BE2C (cell line): ENCODE measurements at regions not wholly inside any gene's neighbourhood (a gene's known extent, or its start where the extent isn't known, plus 50 kb on each side); places are given as distances from the start of the nearest gene placed in this dataset.

ENCODE experiments used
- DNase-seq: peaks from one replicate; pipeline ENCODE4 v3.0.0-alpha.2; 2020
- H3K27me3 ChIP-seq: fragments of 250-450 bp; sonication (Bioruptor Pico); 2 replicates; pipeline ENCODE4 v1.5.1; 2020; ENCODE audit warnings: mild to moderate bottlenecking
- H3K36me3 ChIP-seq: fragments of 250-450 bp; sonication (Bioruptor Pico); 2 replicates; pipeline ENCODE4 v1.5.1; 2020; ENCODE audit warnings: mild to moderate bottlenecking
- H3K4me1 ChIP-seq: fragments of 250-450 bp; sonication (Bioruptor Pico); 2 replicates; pipeline ENCODE4 v1.5.1; 2020
- H3K4me3 ChIP-seq: 2 replicates; pipeline ENCODE4 v1.5.1; 2011; ENCODE audit warnings: low read depth, low read length
- H3K9me3 ChIP-seq: fragments of 250-450 bp; sonication (Bioruptor Pico); 2 replicates; pipeline ENCODE4 v1.5.1; 2020
- TF ChIP-seq, protein P1 (sequence below): IDR thresholded peaks from 2 replicates; pipeline ENCODE4 v1.5.1; 2012; ENCODE audit warnings: mild to moderate bottlenecking, low read depth, low read length

- Histone ChIP-seq H3K4me1 (no peaks in the 10 kb centered on the region), H3K27me3 (no peaks in the 10 kb centered on the region), H3K36me3 (no peaks in the 10 kb centered on the region), H3K9me3 (no peaks in the 10 kb centered on the region), H3K4me3 (no peak overlapping the region)
- TF ChIP-seq, protein P1, sequence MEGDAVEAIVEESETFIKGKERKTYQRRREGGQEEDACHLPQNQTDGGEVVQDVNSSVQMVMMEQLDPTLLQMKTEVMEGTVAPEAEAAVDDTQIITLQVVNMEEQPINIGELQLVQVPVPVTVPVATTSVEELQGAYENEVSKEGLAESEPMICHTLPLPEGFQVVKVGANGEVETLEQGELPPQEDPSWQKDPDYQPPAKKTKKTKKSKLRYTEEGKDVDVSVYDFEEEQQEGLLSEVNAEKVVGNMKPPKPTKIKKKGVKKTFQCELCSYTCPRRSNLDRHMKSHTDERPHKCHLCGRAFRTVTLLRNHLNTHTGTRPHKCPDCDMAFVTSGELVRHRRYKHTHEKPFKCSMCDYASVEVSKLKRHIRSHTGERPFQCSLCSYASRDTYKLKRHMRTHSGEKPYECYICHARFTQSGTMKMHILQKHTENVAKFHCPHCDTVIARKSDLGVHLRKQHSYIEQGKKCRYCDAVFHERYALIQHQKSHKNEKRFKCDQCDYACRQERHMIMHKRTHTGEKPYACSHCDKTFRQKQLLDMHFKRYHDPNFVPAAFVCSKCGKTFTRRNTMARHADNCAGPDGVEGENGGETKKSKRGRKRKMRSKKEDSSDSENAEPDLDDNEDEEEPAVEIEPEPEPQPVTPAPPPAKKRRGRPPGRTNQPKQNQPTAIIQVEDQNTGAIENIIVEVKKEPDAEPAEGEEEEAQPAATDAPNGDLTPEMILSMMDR = no peak
- no peak for DNase-seq
These were observed 863.1 kb upstream of the TMPRSS15 start for GRCh38 chr21:19266636-19267035.

- DNase-seq = no peak
- H3K36me3 ChIP-seq = no peaks in the 10 kb centered on the region
- H3K27me3 ChIP-seq = no peaks in the 10 kb centered on the region
- TF ChIP-seq, protein P1 = no peak
- no peak overlapping the region for H3K4me3 ChIP-seq
- H3K9me3 ChIP-seq = no peaks in the 10 kb centered on the region
- no peaks in the 10 kb centered on the region for H3K4me1 ChIP-seq
These were observed 865.1 kb upstream of the TMPRSS15 start for GRCh38 chr21:19268686-19269085.

DNA sequence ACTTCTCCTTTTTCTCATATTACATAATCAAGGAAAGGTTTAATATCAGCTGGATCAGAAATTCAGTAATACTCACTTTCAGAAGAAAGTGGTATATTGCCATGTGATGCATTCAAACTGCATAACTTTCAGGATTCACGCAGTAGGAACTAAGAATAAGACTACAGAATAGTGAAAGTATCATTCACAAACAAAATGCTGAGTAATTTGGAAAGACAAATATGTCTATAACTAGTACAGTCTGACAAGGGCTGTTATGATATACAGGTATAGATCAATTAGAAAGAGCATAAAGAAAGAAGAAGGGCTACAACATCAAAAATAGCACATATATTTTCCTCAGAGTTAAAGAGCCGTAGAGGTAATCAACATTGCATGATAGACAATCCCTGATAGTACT lies 871.5 kb upstream of the TMPRSS15 start:
- Histone ChIP-seq H3K4me1 (no peaks in the 10 kb centered on the region), H3K36me3 (no peaks in the 10 kb centered on the region), H3K27me3 (no peaks in the 10 kb centered on the region), H3K4me3 (no peak overlapping the region), H3K9me3 (no peaks in the 10 kb centered on the region)
- DNase-seq = no peak
- TF ChIP-seq, protein P1 = no peak

DNA sequence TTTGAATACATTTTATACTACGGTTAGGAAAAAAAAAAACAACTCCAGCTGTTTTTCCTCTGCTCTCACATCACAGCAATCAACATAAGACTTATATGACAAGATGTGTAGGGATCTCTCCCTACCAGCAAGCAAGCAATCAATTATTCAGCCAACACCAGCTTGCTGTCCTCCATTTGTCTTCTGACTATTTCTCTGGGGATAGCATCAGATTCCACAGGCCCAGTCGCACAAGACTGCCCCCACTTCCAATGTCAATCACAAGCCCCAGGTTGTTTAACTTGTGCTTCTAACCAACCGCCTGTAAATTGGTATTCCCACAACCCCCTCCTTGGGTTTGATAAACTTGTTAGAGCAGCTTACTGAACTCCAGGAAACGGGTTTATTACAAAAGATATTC lies 873.1 kb upstream of the TMPRSS15 start:
- no peaks in the 10 kb centered on the region for H3K36me3 ChIP-seq
- TF ChIP-seq, protein P1 = no peak
- no peaks in the 10 kb centered on the region for H3K27me3 ChIP-seq
- no peak for DNase-seq
- no peaks in the 10 kb centered on the region for H3K4me1 ChIP-seq
- H3K4me3 ChIP-seq = no peak overlapping the region
- no peaks in the 10 kb centered on the region for H3K9me3 ChIP-seq

DNA sequence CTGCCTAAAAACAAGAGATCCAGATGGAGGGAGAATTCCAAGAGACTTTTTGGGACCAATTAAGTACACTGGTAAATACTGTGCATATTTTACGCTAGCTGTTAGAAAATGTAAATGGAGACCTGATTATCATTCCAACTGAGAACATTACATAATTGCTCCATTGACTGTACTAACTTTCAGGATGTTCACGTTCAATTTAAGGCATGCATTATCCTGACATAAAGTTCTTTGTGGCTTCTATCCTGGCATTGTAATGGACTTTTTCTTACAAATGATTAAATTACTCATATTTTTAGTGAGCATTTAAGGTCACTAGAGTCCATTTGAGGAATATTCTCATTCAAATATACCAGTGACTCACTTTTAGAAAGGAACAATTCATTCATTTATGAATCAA lies 883.3 kb upstream of the TMPRSS15 start:
- Histone ChIP-seq H3K9me3 (no peaks in the 10 kb centered on the region), H3K36me3 (no peaks in the 10 kb centered on the region), H3K4me3 (no peak overlapping the region), H3K4me1 (no peaks in the 10 kb centered on the region), H3K27me3 (no peaks in the 10 kb centered on the region)
- no peak for DNase-seq
- TF ChIP-seq, protein P1 = no peak

DNA sequence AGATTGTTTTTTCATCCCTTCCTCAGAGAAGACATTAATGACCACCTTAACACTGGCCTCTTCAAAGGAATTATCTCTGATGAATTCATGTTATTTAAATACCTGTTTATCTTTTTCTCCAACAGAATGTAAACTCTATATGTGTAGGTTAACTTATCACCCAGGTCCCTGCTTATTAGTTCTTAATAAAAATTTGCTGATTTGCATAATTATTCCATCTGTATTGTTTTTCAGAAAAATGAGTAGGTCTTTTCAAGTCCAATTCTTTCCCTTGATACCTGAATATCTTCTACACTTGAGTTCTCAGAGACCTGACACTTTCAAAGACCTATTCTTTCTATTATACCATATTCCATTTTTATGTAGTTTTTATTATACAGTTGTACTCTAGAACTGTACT lies 886.7 kb upstream of the TMPRSS15 start:
- H3K9me3 ChIP-seq = no peaks in the 10 kb centered on the region
- no peaks in the 10 kb centered on the region for H3K27me3 ChIP-seq
- no peak overlapping the region for H3K4me3 ChIP-seq
- no peaks in the 10 kb centered on the region for H3K36me3 ChIP-seq
- no peak for DNase-seq
- TF ChIP-seq, protein P1 = no peak
- H3K4me1 ChIP-seq = no peaks in the 10 kb centered on the region
